ENCODE measurements at regions not wholly inside any gene's neighbourhood (a gene's known extent, or its start where the extent isn't known, plus 50 kb on each side); places are given as distances from the start of the nearest gene placed in this dataset.
A peak's percentile ranks its signal among the peaks of the same experiment; 100 is the strongest.
"Not testable (repeated sequence)": the region's sequence is repeated elsewhere in the genome, so short reads cannot be mapped to it uniquely, and the experiment has no call there.

DNA sequence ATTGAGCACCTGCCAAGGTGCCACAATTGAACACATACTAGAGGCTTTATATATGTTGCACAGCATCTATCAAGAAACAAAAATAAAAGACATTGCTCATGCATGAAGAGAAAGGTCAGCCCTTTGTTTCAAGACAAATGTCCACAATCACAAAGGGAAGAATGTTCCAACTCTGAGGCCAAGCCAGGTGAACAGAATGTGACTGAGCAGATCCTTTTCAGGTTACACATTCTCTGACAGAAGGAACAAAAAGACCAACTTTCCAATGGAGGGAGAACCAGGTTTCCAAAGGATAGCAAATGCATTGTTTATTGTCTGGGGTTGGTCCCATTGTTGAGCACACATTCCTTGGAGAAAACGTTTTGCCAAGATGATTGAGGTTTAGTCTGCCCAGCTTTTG is 50.2 kb upstream of the FAM174B start:
- no peak for DNase-seq (ENCODE audit: low spot score)

DNA sequence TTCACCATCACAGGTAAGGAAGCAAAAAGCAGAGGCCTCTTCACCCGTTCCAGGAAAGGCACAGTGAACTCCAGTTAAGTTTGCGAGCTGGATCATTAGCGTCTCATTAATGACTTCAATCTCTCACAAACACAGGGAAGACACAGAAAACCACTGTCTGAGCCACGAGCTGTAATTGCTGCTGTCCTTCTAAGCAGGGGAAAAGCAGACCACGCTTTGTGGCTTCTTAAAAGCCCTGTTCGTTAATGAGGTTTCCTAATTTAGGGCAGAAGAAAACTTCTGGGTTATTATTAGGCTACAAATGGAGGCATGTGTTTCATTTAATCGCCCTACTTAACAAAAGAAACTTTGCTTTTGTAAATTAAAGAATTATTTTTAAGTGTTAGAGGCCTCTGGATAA is 50.6 kb upstream of the FAM174B start:
- DNase-seq (ENCODE audit: low spot score) = no peak

DNA sequence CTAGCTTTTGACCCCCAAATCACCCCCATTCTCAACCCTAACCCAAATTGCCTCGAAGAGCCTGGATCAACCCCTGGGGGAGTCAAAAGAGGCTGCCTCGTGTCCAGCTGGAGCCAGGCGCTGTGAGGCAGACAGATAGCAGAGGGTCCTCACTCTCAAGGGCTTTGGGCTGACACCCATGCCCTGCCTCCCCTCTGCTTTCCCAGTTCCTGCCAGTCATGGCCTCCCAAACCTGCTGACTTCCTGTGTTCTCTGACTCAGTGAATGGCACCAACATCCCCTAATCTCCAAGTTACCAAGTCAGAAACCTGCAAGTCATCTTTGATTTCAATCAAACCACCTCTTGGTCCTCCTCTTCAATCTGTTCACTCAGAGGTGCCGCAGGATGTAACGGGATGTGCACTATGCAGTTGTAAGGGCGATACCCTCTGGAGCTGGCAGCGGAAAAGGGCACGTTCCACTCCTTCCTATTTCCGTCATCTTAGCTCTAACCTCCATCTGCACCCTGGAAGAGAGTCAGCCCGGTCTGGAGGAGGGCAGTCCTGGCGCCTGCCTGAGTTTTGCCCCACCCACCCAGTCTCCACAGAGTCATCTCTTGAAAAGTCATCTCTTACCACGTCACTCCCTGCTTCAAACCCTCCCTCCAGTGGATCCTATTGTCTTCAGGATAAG is 52.4 kb upstream of the FAM174B start:
- no peak for DNase-seq (ENCODE audit: low spot score)

DNA sequence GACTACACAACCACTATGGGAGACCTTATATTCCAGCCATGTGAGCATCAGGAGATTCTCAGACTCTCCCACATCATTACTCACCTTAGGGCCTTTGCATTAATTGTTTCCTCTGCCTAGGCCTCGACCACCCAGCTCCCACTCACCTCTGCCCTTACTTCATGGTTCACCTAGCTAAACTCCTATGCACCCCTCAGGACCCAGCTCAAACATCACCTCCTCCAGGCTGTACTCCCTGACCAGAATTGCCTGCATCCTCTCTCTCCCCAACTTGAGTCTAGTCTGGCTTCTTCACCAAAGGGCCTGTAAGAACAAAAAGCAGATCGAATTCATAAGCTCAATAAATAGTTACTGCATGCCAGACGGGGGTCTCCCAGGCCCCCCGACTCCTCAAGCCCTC is 53.1 kb upstream of the FAM174B start:
- no peak for DNase-seq (ENCODE audit: low spot score)

DNA sequence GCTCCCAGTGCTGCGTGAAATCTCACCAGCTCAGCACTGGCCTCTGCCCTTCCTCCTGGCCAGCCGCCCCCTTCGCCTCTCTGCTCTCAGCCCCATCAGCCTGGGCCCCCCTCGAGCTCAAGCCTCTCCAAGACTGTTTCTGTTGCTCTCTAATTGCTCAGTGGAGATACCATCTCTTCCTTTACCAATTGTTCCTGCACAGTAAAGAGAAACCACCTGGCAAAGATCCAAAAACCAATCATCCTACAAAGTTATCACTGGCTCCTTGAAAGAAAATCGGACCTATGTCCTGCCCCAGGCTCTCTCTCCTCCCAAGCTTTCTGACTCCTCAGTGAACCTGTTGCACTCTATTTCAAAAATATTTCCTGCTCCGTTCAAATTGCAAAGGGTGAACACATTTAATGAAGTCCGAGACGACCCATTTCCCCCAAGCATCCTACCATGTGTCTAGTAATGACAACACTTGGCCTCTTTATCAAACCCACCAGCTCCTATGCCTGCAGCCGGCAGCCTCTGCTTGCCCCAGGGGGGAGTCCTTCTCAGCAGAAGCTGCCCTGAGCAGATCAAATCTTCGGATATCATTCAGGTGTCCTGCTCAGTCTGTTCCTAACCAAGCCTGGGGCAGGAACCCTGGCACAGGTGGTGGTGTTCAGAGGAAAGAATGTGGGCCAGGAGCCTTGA is 53.7 kb upstream of the FAM174B start:
- DNase-seq (ENCODE audit: low spot score) = no peak

DNA sequence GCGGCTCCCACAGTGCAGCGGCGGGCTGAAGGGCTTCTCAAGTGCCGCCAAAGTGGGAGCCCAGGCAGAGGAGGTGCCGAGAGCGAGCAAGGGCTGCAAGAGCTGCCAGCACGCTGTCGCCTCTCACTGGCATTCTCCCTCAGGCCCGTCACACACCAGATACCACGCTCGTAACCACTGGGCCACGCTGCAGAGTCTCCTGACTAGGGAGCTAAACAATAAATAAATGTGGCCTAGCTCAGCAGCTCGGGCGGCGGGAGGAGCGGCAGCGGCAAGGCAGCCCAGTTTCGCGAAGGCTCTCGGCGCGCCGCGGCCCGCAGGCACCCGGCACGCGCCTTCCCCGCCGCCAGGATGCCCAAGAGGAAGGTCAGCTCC is 55.9 kb upstream of the FAM174B start:
- DNase-seq (ENCODE audit: low spot score) = no peak

DNA sequence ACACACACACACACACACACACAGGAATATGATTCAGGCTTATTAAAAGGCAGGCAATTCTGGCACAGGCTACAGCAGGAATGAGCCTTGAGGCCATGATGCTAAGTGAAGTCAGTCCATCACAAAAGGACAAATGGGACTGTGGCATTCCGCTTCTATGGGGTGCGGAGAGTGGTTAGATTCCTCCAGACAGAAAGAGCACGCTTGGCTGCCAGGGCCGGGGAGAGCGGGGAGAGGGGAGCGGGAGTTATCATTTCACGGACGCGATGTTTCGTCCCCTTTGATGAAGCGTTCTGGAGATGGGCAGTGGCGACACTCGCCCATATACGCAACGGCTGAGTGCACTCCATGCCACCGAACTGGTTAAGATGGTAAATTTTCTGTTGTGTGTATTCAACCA is 58.5 kb upstream of the FAM174B start:
- DNase-seq (ENCODE audit: low spot score) = no peak

DNA sequence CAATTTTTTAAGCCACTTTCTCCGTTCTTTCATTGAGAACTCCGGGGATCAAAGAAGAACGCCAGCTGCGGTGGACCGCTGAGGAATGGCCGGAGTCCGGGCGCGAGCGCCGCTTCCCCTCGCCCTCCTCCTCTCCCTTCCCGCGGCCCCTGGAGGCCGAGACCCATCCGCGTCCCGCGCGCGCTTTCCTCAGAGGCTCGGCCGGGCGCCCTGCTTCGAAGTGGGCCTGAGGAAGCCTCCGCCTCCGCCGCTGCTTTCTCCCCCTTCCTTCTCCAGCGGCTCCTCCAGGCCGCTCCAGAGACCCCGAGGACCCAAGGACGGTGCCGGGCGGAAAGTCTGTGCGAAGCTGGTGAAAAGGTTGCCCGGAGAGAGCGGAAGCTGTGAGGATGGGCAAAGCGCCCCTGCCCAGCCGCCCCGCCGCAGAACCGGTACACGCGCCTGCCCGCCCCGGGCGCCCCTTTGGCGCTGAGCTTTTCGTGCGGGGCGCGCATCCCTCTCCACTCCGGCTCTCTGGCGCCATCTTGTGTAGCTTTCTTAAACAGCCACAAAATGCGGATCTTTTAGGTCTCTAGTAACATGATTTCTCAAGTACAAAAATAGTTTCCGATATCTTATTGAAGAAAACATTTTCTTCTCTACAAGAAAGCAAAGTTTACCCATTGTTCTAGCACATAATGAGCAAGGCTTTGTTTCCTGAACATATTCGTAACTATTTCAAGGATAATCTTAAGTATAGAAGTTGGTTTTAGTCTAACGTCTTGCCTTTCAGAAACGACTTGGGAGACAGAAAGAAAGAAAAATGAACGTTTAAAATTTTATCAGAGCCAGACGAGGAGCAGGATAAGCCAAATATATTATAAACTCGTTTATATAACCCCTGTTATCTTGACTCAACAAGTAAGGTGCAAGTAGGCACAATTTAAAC is 59.2 kb upstream of the FAM174B start:
- DNase-seq (ENCODE audit: low spot score) = peak; percentile 43

DNA sequence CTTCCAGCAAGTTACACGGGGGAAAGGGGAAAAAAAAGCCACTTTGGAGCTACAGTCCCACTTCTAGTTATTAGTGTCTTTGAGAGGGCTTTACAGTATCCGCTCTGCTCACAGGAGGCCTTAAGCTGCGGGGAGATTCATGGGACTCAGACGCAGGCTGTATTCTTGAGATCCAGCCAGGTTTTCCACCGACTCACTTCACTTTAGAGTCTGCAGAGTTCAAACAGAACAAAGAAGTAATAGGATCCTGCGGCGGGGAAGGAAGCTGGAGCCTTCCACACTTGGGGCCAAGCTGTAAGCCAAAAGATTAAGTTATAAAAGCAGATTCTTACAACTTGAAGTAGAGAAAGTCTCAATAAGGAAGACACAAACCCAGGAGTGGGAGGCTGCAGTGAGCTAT is 60.2 kb upstream of the FAM174B start:
- DNase-seq (ENCODE audit: low spot score) = no peak

DNA sequence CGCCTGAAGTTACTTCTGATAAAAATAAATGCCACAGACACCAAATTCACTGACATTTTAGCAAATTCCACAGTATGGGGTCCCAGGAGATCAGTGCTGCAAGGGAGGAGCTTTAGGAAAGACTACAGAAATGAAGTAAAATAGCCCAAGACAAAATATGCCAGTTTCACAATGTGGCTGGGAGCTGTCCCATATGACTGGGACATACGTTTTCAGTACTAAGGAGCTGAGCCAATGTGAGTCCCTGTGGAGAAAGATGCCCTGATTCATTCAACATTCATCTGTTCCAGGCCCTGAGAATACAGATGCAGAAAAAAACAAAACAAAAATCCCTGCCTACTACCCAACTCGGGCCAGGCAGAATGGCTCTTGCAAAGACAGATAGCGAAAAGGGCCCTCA is 63.4 kb upstream of the FAM174B start:
- DNase-seq (ENCODE audit: low spot score) = no peak

DNA sequence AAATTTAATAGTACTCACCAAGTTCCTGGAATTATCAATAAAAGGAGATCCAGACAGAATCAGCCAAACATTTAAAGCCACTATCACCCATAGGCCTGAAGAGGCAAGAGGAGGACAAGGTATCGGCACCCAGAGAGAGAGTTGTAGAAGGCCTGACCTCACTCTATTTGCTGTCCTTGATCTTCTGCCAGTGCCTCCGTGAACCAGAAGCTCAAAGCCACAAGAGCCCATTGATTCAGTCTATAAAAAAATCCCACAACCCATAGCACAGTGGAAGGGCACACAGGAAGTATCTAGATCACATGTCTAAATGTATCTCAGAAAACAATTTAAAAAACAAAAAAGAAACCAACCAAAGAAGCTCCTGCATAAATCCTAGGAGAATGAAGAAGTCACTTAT is 68.6 kb upstream of the FAM174B start:
- DNase-seq (ENCODE audit: low spot score) = no peak

DNA sequence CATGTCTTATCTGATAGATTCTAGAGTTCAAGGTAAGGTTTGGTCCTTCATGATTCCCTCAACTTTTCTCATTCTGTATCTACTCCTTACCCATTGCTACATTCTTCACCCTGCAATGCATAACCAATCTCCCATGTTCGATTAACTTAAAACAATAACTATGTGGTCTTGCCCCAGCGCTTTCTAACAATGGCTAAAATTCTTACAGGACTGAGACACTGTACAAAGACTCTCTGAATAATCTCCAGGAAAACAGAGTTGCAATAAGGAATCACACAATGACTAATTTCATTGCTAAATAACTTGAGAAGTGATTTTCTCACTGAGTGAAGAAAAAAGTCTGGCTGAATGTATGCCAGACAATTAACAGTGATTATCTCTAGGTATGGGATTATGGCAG is 69.6 kb upstream of the FAM174B start:
- no peak for DNase-seq (ENCODE audit: low spot score)

DNA sequence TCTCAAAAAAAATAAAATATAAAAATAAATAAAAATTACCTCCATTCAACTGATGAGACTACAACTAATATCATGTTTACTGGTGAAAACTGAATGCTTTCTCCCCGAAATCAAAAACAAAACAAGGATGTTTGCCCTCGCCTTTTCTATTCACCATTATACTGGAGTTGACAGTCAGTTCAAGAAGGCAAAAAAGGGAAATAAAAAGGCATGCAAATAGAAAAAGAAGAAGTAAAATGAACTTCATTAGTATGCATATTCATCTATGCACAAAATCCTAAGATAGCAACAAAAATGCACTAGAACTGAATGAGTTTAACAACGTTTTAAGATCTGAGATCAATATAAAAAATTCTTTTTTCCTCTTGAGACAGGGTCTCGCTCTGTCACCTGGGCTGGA is 72.7 kb upstream of the FAM174B start:
- no peak for DNase-seq (ENCODE audit: low spot score)

DNA sequence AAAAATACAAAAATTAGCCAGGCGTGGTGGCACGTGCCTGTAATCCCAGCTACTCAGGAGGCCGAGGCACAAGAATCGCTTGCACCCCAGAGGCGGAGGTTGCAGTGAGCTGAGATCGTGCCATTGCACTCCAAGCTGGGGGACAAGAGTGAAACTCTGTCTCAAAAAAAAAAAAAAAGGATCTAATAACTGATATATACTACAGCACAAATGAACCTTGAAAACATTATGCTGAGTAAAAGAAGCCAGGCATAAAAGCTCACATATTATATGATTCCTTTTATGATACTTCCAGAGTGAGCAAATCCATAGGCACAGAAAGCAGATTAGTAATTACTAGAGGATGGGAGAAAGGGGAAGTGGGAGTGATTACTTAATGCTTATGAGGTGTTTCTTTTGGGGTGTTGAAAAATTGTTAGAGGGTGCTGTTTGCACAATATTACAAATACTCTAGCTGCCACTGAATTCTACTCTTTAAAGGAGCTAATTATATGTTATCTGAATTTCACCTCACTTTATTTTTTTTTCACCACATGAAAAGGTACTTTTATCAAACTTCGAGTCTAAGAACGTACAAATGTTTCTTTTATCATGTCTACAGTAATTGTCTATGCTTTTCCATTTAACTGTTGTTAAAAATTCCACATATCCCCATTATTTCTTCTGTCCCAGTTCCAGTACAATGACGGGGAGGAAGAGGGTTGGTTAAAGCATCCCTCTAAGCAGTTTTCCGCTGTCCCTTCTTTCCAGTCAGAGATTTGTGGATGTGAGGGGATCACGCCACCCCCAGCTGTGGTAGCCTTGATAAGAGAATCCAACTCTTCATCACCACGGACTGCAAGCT is 77.7 kb upstream of the FAM174B start:
- no peak for DNase-seq (ENCODE audit: low spot score)

DNA sequence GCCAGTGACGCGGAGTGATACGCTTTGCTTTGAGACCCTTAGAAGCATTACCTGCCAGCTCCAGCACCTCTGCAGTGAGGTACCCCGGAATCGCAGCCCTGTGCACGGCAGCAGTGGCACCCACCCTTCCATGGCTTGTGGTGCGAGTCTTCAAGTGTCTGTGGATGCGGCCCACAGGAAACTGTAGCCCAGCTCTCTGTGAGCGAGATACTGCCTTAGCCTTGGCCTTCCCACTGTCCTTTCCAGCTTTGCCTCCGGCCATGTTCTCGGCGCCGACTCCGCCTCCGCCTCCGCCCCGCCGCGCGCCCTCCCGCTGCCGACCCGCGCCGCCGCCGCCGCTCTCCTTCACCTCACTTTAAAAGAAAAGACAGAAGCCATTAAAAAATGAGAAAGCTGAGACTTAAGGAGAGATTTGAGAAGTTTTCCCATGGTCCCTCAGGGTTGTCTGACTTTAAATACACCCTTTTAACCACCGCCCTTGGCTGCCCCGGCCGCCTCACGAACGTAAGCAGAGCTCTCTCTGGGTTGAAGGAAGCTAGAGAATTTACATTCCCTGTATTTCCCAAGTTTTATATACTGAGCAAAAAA is 78.5 kb upstream of the FAM174B start:
- peak; percentile 16 for DNase-seq (ENCODE audit: low spot score)

DNA sequence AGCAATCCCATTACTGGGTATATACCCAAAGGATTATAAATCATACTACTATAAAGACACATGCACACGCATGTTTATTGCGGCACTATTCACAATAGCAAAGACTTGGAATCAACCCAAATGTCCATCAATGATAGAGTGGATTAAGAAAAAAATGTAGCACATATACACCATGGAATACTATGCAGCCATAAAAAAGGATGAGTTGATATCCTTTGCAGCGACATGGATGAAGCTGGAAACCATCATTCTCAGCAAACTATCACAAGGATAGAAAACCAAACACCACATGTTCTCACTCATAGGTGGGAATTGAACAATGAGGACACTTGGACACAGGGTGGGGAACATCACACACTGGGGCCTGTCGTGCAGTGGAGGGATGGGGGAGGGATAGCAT is 83.7 kb upstream of the FAM174B start:
- not testable (repeated sequence) for DNase-seq (ENCODE audit: low spot score)

DNA sequence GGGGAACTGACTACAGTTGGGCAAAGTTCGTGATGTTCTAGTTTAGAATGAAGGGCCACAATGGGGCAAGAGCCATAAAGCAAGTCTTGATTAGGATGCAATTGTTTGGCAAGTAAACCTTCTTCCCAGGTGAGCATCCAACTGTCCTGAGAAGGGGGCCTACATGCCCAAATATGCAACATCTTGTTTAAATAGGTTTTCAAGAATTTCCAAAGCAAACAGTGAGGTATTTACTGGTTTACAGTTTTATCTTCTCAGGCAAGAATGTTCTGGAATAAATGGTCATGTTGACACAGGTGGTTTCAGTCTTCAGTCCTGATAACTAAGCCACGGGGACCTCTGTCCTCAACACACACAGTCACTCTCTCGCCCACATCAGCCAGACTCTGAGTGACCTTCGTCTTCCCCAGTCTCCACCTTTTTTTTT is 90.3 kb upstream of the FAM174B start:
- no peak for DNase-seq (ENCODE audit: low spot score)

DNA sequence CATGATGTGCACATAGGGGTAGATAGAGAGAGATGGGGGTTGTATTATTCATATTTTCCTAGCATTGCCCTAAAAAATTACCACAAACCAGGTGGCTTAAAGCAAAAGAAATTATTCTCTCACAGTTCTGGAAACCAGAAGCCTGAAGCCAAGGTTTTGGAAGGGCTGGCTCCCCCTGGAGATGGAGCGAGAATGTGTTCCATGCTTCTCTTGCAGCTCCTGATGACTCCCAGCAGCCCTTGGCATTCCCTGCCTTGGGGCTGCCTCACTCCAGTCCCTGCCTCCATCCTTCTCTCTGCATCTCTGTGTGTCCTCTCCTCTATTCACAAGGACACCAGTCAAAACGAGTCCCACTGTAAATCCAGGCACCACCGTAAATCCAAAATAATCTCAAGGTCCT is 91.5 kb upstream of the FAM174B start:
- DNase-seq (ENCODE audit: low spot score) = peak; percentile 12

DNA sequence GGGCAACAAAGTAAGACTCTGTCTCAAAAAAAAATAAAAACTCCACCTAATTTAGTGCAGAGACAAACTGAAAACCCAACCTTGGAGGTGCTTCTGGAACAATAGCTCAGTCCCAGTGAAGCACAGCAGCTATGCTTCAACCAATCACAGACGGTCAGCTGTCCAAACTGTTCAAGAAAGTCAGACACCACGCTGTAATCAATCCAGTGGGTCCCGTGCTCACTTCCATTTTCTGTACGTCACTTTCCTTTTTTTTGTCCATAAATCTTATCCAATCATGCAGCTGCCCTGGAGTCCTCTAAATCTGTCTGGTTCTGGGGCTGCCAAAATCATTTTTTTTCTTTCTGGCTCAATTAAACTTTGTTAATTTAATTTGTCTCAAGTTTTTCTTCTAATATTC is 93.6 kb upstream of the FAM174B start:
- no peak for DNase-seq (ENCODE audit: low spot score)

DNA sequence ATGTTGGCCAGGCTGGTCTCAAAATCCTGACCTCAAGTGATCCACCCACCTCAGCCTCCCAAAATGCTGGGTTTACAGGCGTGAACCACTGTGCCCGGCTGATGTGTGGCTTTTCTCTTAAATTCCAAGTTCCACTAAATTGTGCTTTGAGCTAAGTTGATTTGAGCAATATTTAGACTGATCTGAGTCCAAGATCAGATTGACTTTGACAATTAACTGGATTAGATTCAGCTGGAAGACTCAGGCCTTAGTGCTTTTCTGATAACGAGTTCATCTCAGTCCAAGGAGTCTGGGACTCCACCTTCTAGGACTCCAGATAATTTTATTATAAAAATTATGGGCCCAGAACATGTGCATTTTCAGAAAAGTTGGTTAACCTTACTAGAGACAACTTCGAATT is 94.4 kb upstream of the FAM174B start:
- no peak for DNase-seq (ENCODE audit: low spot score)

DNA sequence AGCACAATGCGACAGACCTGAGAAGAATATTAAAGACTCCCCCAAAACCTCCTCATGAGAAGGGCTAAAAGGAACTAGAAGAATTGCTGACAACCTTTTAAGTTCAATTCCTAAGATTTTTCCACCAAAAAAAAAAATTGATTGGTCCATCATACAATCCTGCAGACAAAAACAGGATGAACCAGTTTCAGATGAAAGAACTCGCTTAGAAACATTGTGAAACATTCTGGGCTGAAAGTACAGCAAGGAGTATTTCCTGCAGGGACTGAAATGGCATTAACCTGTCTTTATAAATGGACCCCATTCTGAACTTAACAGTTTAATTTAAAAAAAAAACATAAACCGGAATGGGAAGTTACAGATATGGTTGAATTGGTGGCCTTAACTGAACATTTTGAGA is 96.0 kb upstream of the FAM174B start:
- DNase-seq (ENCODE audit: low spot score) = no peak

DNA sequence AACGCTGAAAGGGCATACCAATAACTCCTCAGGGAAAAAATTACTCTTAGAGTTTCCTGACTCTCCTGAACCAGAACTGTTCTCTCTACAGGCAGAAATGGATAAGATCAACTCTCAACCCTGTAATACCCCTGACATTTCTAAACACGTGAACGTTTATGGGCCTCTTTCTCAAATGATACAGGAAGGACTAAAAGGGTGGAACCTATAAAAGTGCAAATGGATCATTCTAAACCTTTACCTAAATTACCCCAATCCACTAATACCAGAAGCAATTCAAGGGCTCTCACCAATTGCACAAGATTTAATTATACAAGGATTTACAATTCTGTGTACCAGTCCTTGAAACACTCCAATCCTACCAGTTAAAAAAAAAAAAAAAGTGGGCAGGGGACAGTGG is 98.0 kb upstream of the FAM174B start:
- no peak for DNase-seq (ENCODE audit: low spot score)

Data from H4 (cell line).